ENCODE measurements at regions not wholly inside any gene's neighbourhood (a gene's known extent, or its start where the extent isn't known, plus 50 kb on each side); places are given as distances from the start of the nearest gene placed in this dataset.

DNA sequence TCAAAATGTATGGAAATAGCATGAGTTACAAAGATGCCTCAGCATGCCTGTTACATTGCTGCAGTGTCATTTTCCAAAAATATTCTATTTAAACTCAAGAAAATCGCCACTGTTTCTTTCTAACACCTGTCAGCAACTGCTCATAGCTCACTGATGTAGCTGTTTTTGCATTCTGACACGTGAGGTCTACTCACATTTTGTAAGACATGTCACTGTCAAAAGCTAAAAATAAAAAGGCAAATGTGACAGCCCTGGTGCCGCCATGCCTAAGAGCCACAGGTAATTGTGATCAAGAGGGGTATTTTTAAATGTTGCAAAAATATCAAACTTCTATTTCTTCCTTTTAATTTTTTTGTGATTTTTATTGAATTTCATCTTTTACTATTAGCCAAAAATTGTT lies 556.2 kb upstream of the TMPRSS15 start:
- no peak overlapping the region for H3K27ac Mint-ChIP-seq (ENCODE audit: unreplicated experiment)
- H3K36me3 Mint-ChIP-seq (ENCODE audit: low read depth, unreplicated experiment) = no peaks in the 10 kb centered on the region
- no peak overlapping the region for H3K4me2 ChIP-seq (ENCODE audit: low read length)
- H3K27ac ChIP-seq (ENCODE audit: low read depth, low read length) = no peak overlapping the region
- H3K79me2 ChIP-seq (ENCODE audit: insufficient read depth, low read length) = no peaks in the 10 kb centered on the region
- H3K27me3 Mint-ChIP-seq (ENCODE audit: low read depth, unreplicated experiment) = no peaks in the 10 kb centered on the region
- FAIRE-seq (no peak), DNase-seq (ENCODE audit: low read depth) (no peak)
- no peak overlapping the region for H3K4me3 Mint-ChIP-seq (ENCODE audit: unreplicated experiment)
- no peaks in the 10 kb centered on the region for H3K36me3 ChIP-seq (ENCODE audit: insufficient read depth, low read length)
- H2AFZ ChIP-seq (ENCODE audit: low read depth, low read length) = no peak overlapping the region
- H3K4me1 ChIP-seq (ENCODE audit: insufficient read depth, low read length) = no peaks in the 10 kb centered on the region
- TF ChIP-seq, protein P1, sequence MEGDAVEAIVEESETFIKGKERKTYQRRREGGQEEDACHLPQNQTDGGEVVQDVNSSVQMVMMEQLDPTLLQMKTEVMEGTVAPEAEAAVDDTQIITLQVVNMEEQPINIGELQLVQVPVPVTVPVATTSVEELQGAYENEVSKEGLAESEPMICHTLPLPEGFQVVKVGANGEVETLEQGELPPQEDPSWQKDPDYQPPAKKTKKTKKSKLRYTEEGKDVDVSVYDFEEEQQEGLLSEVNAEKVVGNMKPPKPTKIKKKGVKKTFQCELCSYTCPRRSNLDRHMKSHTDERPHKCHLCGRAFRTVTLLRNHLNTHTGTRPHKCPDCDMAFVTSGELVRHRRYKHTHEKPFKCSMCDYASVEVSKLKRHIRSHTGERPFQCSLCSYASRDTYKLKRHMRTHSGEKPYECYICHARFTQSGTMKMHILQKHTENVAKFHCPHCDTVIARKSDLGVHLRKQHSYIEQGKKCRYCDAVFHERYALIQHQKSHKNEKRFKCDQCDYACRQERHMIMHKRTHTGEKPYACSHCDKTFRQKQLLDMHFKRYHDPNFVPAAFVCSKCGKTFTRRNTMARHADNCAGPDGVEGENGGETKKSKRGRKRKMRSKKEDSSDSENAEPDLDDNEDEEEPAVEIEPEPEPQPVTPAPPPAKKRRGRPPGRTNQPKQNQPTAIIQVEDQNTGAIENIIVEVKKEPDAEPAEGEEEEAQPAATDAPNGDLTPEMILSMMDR (IDR thresholded peaks at IDR 0.05; ENCODE audit: insufficient read depth, low read depth, low read length) = no peak
- no peak for TF ChIP-seq EZH2 (IDR thresholded peaks at IDR 0.05; ENCODE audit: insufficient read depth, low read length)
- H3K4me1 Mint-ChIP-seq (ENCODE audit: low read depth, unreplicated experiment) = no peaks in the 10 kb centered on the region
- no peak overlapping the region for H3K9ac ChIP-seq (ENCODE audit: low read length)
- no peaks in the 10 kb centered on the region for H4K20me1 ChIP-seq (ENCODE audit: insufficient read depth, low read length)
- H3K9me3 Mint-ChIP-seq (ENCODE audit: unreplicated experiment) = no peaks in the 10 kb centered on the region
- no peak overlapping the region for H3K4me3 ChIP-seq (ENCODE audit: insufficient read depth, low read depth, low read length)
- H3K27me3 ChIP-seq (ENCODE audit: insufficient read depth, low read length) = no peaks in the 10 kb centered on the region
- H3K9me3 ChIP-seq (ENCODE audit: insufficient read depth, low read depth, low read length) = peaks cover 2% of the 10 kb centered on the region

DNA sequence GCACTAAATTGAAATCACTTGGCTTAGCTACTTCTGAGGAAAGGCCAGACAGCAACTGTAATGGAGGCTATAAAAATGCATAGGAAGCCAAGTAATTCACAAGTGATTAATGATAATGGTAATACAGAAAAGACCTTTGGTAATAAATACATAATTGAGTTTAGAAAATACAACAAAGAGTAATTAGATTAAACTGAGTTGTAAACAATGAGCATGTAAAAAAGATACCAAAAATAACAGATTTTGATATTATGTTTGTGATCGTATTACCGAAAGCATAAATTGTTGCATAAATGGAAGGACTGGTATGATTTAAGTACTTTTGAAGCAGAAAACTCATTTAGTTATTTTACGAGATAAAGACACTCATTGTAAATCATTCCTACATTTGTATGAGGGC lies 556.7 kb upstream of the TMPRSS15 start:
- no peak overlapping the region for H3K27ac ChIP-seq (ENCODE audit: low read depth, low read length)
- no peak overlapping the region for H3K4me2 ChIP-seq (ENCODE audit: low read length)
- FAIRE-seq (no peak), DNase-seq (ENCODE audit: low read depth) (no peak)
- Mint-ChIP-seq H3K9me3 (ENCODE audit: unreplicated experiment) (no peaks in the 10 kb centered on the region), H3K27ac (ENCODE audit: unreplicated experiment) (no peak overlapping the region), H3K36me3 (ENCODE audit: low read depth, unreplicated experiment) (no peaks in the 10 kb centered on the region), H3K27me3 (ENCODE audit: low read depth, unreplicated experiment) (no peaks in the 10 kb centered on the region), H3K4me1 (ENCODE audit: low read depth, unreplicated experiment) (no peaks in the 10 kb centered on the region), H3K4me3 (ENCODE audit: unreplicated experiment) (no peak overlapping the region)
- no peaks in the 10 kb centered on the region for H4K20me1 ChIP-seq (ENCODE audit: insufficient read depth, low read length)
- peaks cover 4% of the 10 kb centered on the region for H3K9me3 ChIP-seq (ENCODE audit: insufficient read depth, low read depth, low read length)
- TF ChIP-seq EZH2 (IDR thresholded peaks at IDR 0.05; ENCODE audit: insufficient read depth, low read length) = no peak
- TF ChIP-seq, protein P1 (IDR thresholded peaks at IDR 0.05; ENCODE audit: insufficient read depth, low read depth, low read length) = no peak
- H3K9ac ChIP-seq (ENCODE audit: low read length) = no peak overlapping the region
- no peaks in the 10 kb centered on the region for H3K27me3 ChIP-seq (ENCODE audit: insufficient read depth, low read length)
- no peaks in the 10 kb centered on the region for H3K79me2 ChIP-seq (ENCODE audit: insufficient read depth, low read length)
- no peaks in the 10 kb centered on the region for H3K4me1 ChIP-seq (ENCODE audit: insufficient read depth, low read length)
- H2AFZ ChIP-seq (ENCODE audit: low read depth, low read length) = no peak overlapping the region
- no peaks in the 10 kb centered on the region for H3K36me3 ChIP-seq (ENCODE audit: insufficient read depth, low read length)
- no peak overlapping the region for H3K4me3 ChIP-seq (ENCODE audit: insufficient read depth, low read depth, low read length)

DNA sequence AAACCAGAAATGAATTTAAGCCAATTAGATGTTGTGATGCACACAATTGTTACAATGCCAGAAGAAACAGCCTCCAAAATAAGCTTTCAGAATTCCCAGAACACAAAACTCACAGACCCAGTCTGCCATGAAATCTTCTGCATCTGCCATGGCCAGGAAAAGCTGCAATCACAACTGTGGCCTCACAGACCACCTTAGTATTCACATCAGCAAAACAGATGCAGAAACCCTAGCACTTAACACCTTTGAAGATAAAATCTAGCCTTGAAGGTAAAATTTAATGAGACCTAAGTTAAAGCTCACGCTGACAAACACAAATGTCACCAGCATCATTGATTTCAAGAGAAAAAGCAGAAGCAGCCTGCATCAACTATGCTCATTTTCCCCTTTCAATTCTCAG lies 566.8 kb upstream of the TMPRSS15 start:
- H3K4me1 Mint-ChIP-seq (ENCODE audit: low read depth, unreplicated experiment) = peaks cover 3% of the 10 kb centered on the region
- Histone ChIP-seq H3K9ac (ENCODE audit: low read length) (no peak overlapping the region), H3K36me3 (ENCODE audit: insufficient read depth, low read length) (no peaks in the 10 kb centered on the region), H4K20me1 (ENCODE audit: insufficient read depth, low read length) (no peaks in the 10 kb centered on the region), H3K79me2 (ENCODE audit: insufficient read depth, low read length) (no peaks in the 10 kb centered on the region), H3K27ac (ENCODE audit: low read depth, low read length) (no peak overlapping the region), H3K4me2 (ENCODE audit: low read length) (no peak overlapping the region), H3K9me3 (ENCODE audit: insufficient read depth, low read depth, low read length) (no peaks in the 10 kb centered on the region), H3K4me3 (ENCODE audit: insufficient read depth, low read depth, low read length) (no peak overlapping the region), H3K4me1 (ENCODE audit: insufficient read depth, low read length) (no peaks in the 10 kb centered on the region), H2AFZ (ENCODE audit: low read depth, low read length) (no peak overlapping the region), H3K27me3 (ENCODE audit: insufficient read depth, low read length) (no peaks in the 10 kb centered on the region)
- H3K9me3 Mint-ChIP-seq (ENCODE audit: unreplicated experiment) = peaks cover under 1% of the 10 kb centered on the region
- FAIRE-seq (no peak), DNase-seq (ENCODE audit: low read depth) (no peak)
- H3K36me3 Mint-ChIP-seq (ENCODE audit: low read depth, unreplicated experiment) = no peaks in the 10 kb centered on the region
- no peak overlapping the region for H3K27ac Mint-ChIP-seq (ENCODE audit: unreplicated experiment)
- no peaks in the 10 kb centered on the region for H3K27me3 Mint-ChIP-seq (ENCODE audit: low read depth, unreplicated experiment)
- TF ChIP-seq EZH2 (IDR thresholded peaks at IDR 0.05; ENCODE audit: insufficient read depth, low read length) = no peak
- TF ChIP-seq, protein P1 (IDR thresholded peaks at IDR 0.05; ENCODE audit: insufficient read depth, low read depth, low read length) = no peak
- H3K4me3 Mint-ChIP-seq (ENCODE audit: unreplicated experiment) = no peak overlapping the region

All from astrocyte (in vitro differentiated cells and primary cell).